ENCODE measurements at regions not wholly inside any gene's neighbourhood (a gene's known extent, or its start where the extent isn't known, plus 50 kb on each side); places are given as distances from the start of the nearest gene placed in this dataset.

DNA sequence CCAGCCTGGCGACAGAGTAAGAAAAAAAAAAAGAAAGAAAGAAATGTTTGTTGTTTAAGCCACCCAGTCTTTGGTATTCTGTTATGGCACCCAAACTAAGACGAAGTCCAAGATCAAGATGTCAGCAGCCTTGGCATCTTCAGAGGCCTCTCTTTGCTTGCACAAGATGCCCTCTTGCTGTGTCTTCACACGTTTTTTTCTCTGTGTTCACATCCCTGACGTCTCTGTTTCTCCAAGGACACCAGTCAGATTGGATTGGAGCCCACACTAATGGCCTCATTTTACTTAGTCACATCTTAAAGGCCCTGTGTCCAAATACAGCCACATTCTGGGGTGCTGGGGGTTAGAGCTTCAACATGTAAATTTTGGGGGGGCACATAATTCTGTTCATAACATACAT is 380.9 kb downstream of the GJA1 start:
- intact Hi-C loops (cut with DNase I), result no loop called here
- H3K36me3 ChIP-seq (ENCODE audit: control insufficient read depth in 2 of 3, insufficient read depth in 3 of 3, low read length in 3 of 3), result no peaks in the 10 kb centered on the region
- peaks cover 0 to 3% (median 3%) of the 10 kb centered on the region in 3 donors for H3K9me3 ChIP-seq (ENCODE audit: control insufficient read depth in 2 of 3, insufficient read depth in 1 of 3, low read length in 3 of 3)
- no peak for FAIRE-seq
- H3K27ac ChIP-seq (ENCODE audit: low read depth in 2 of 2, low read length in 2 of 2), result no peak overlapping the region
- no peaks in the 10 kb centered on the region for H3K27me3 ChIP-seq (ENCODE audit: control insufficient read depth, insufficient read depth, low read length)
- no peak overlapping the region for H3K4me3 ChIP-seq (ENCODE audit: low read length in 3 of 3)
- TF ChIP-seq CTCF (IDR thresholded peaks at IDR 0.05; ENCODE audit: borderline replicate concordance, extremely low read depth, insufficient read depth), result no peak
- no peaks in the 10 kb centered on the region for H3K4me1 ChIP-seq (ENCODE audit: control insufficient read depth in 2 of 3, insufficient read depth in 2 of 3, low read depth in 1 of 3, low read length in 3 of 3)
- DNase-seq, result no peak
- H3K9ac ChIP-seq (ENCODE audit: low read length in 3 of 3), result no peak overlapping the region

DNA sequence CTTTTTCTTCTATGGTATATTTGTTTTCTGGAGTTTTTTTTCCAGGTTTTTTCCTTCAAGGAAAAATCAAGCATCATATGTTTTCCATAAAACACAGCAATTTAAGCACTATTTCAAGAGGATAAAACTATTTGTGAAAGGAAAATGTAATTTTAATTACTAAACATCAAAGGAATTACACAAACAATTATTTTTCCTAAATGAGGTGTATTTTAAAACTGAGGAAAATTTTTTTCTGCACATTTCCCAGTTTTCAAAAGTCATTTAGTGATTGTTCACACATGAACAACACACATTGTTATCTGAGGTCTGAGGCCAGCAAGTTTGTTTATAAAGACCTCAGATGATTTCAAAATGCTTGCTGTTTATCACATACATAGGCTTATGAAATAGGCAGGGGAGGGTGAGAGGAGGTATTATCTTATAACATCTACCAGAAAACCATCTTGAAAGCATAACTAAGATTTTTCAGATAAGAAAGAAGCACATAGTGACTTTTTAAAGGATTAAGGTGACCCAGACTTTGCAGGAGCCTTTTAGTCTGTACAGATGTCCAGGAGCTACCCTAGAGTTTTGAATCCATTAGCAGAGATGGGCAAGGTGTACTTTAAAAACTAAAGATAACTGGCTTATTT is 381.6 kb downstream of the GJA1 start:
- H3K9me3 ChIP-seq (ENCODE audit: control insufficient read depth in 2 of 3, insufficient read depth in 1 of 3, low read length in 3 of 3), result peaks cover 0 to 3% (median 3%) of the 10 kb centered on the region in 3 donors
- no peak overlapping the region for H3K27ac ChIP-seq (ENCODE audit: low read depth in 2 of 2, low read length in 2 of 2)
- no peak overlapping the region for H3K9ac ChIP-seq (ENCODE audit: low read length in 3 of 3)
- intact Hi-C loops (cut with DNase I), result no loop called here
- DNase-seq (no peak), FAIRE-seq (no peak)
- no peak overlapping the region for H3K4me3 ChIP-seq (ENCODE audit: low read length in 3 of 3)
- no peaks in the 10 kb centered on the region for H3K36me3 ChIP-seq (ENCODE audit: control insufficient read depth in 2 of 3, insufficient read depth in 3 of 3, low read length in 3 of 3)
- no peaks in the 10 kb centered on the region for H3K27me3 ChIP-seq (ENCODE audit: control insufficient read depth, insufficient read depth, low read length)
- no peaks in the 10 kb centered on the region for H3K4me1 ChIP-seq (ENCODE audit: control insufficient read depth in 2 of 3, insufficient read depth in 2 of 3, low read depth in 1 of 3, low read length in 3 of 3)
- TF ChIP-seq CTCF (IDR thresholded peaks at IDR 0.05; ENCODE audit: borderline replicate concordance, extremely low read depth, insufficient read depth), result no peak

DNA sequence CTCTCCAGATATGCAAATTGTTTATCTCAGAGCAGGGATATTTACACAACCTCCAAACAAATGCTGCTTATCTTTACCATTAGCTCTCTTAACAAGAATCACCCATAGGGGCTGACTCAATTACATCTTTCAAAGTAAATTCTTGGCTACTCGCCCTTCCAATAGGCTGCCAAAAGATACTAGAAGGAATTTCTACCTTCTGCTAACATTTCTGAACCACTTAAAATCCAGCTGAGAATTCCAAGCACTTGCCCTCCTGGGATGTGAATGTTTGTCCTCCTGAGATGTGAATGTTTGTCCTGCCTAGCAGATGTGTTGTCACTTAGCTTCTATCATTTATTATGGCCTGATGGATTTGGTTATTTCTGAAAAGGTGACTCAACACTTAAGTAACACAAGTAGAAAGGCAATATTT is 388.0 kb downstream of the GJA1 start:
- H3K27ac ChIP-seq (ENCODE audit: low read depth in 2 of 2, low read length in 2 of 2), result no peak overlapping the region
- H3K4me1 ChIP-seq (ENCODE audit: control insufficient read depth in 2 of 3, insufficient read depth in 2 of 3, low read depth in 1 of 3, low read length in 3 of 3), result no peaks in the 10 kb centered on the region
- intact Hi-C loops (cut with DNase I), result no loop called here
- no peak for TF ChIP-seq CTCF (IDR thresholded peaks at IDR 0.05; ENCODE audit: borderline replicate concordance, extremely low read depth, insufficient read depth)
- no peaks in the 10 kb centered on the region for H3K36me3 ChIP-seq (ENCODE audit: control insufficient read depth in 2 of 3, insufficient read depth in 3 of 3, low read length in 3 of 3)
- peaks cover 0 to 3% (median 3%) of the 10 kb centered on the region in 3 donors for H3K9me3 ChIP-seq (ENCODE audit: control insufficient read depth in 2 of 3, insufficient read depth in 1 of 3, low read length in 3 of 3)
- DNase-seq (peak in 2 of 5 donors; percentile 2 to 9), FAIRE-seq (no peak)
- H3K9ac ChIP-seq (ENCODE audit: low read length in 3 of 3), result no peak overlapping the region
- no peaks in the 10 kb centered on the region for H3K27me3 ChIP-seq (ENCODE audit: control insufficient read depth, insufficient read depth, low read length)
- no peak overlapping the region for H3K4me3 ChIP-seq (ENCODE audit: low read length in 3 of 3)
